Right kidney (tissue), 1 donor: ENCODE measurements at regions not wholly inside any gene's neighbourhood (a gene's known extent, or its start where the extent isn't known, plus 50 kb on each side); places are given as distances from the start of the nearest gene placed in this dataset.
"Not testable (repeated sequence)": the region's sequence is repeated elsewhere in the genome, so short reads cannot be mapped to it uniquely, and the experiment has no call there.

Experiments used
- DNase-seq: peaks from one replicate; pipeline ENCODE4 v3.0.0-alpha.2; 2016

DNA sequence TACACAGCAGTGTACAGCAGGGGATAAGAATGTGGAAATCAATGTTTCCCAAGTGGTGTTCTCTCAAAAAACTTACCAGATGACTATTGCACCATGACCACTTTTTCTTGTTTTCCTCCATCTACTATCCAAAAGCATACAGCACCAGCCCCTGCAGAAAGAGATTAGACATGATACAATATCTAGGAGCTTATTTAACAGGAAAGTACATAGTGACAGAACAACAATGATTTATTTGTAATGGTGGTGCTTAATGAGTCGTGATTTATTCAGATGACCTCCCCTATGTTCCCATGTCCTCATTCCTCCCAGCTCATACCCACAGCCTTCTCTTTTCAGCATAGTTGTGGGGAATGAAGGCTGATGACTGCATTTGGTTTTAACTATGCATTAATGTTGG lies 413.6 kb downstream of the BTG1 start:
- no peak for DNase-seq

DNA sequence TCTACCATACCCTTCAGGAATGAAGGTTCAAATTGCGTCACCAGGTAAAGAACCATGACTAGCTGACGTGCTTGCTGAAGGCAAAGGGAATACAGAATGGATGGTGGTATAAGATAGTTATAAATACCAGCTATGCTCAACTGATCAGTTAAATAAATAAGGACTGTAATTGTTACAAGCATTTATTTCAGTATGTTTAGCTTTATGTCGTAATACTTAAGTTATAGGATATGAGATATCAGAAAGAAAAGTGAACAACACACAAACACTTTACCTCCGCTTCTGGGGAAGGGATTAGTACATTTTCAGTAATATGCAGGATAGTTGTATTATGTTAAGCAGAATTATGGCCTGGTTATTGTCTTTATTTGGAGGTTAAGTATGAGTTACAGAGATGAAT lies 416.1 kb downstream of the BTG1 start:
- no peak for DNase-seq

DNA sequence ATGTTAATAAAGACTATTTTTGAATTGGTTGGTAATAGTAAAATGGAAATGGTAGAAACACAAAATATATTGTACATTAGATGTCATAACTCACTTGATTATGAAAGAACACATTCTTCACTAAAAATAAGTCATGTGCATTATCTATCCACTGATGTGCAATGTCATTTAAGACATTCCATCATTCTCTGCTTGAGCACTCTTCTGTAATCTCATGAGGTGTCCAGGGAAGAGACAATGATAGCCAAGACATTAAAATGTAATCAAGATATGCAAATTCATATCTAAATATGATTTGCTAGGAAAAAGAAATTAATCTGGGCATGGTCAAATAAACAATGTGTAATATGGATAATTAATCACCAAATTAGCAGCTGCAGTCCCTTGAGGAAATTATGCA lies 422.5 kb downstream of the BTG1 start:
- DNase-seq, result no peak

DNA sequence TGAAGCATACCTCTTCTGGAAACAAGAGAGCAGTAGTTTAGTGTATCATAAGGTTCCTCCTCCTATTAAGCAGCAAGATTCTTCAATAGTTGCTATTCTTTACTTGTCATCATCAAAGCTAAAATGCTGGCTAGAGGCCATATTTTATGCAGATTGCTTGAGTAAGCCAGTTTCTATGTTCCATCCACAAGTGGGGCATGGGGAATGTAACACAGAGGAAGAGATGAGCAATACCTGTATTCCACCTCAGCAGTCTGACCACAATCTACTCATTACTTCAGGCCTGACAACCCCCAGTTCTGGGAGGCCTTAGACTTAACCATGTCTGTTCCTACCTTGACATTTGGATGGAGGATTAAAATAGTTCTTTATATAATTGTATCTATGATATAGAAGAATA lies 423.6 kb downstream of the BTG1 start:
- DNase-seq, result no peak

DNA sequence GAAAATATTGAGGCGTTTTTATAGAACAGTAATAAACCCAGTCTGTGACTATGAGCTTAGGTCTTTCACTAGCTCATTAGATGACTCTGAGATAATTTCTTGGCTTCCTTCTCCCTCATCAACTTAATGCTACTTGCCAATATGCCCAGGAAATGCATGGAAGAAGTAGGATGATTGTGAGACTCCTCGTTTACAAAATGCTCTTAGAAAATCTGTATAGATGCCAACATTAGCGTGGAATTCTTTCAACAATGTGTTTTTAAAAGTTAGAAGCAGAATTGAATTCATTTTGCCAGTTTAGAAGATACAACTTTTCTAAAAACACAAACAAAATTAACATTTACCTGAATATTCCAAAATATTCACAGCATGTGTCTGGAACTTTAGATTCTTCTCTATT lies 424.6 kb downstream of the BTG1 start:
- no peak for DNase-seq

DNA sequence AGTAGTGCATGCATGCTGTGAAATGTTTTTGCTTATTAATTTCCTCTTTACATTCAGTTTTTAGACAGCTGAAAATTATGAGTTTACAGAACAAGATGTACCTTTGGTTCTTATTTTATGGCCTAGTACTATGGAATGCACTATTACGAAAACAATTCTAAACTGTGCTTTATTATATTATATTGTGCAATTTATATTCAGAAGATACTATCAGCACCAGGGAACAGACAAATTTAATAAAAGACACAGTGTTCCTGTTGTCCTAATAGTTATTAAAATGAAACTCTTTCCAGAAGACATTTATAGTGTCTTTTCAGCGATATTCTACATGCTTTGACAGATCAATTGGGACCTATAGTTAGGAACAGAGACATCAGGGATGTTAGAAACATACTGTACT lies 427.3 kb downstream of the BTG1 start:
- DNase-seq, result no peak

DNA sequence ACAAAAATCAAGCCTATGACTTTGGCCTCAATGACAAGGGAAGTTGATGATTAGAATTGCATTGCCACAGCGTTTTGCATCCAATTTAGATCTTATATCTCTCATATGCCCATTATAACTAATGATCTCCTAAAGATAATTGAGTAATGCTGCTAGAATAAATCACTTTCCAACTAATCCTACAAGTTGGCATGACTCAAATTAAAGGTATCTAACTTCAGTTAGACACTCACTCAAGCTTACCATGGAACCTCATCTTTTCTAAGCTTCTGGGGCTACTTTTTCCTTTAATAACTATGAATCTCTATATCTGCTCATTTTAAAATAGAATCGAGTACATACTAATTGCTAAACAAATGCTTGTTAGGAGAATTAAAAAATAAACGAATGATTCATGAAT lies 427.8 kb downstream of the BTG1 start:
- DNase-seq, result no peak

DNA sequence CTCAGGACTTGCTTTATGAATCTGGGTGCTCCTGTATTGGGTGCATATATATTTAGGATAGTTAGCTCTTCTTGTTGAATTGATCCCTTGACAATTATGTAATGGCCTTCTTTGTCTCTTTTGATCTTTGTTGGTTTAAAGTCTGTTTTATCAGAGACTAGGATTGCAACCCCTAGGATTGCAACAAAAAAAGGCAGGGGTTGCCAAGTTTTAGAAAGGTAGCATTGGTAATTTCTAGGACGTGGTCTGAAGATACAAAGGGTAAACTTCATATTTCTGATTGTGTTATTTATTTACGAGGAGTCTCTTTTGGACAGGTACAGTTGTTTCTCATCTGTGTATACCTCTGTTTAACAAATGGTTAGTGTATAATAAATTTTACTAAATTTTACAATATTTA lies 433.7 kb downstream of the BTG1 start:
- not testable (repeated sequence) for DNase-seq

DNA sequence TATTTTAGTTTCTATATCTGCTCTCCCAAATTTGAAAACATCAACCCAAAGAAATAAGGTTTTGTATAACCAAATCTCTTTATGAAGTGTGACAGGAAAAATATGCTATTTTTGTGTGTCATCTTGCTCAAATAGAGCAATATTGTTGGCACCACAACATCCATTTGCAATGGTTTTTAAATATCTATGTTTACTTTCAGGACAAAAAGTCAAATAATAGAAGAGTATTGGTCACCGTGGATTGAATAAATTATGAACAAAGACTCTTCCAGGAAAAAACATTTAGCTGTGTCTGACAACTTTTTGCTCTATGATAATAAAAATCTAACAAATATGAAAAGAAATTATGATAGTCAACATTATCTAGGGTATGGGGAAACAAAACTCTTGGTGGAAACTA lies 439.2 kb downstream of the BTG1 start:
- DNase-seq, result no peak

DNA sequence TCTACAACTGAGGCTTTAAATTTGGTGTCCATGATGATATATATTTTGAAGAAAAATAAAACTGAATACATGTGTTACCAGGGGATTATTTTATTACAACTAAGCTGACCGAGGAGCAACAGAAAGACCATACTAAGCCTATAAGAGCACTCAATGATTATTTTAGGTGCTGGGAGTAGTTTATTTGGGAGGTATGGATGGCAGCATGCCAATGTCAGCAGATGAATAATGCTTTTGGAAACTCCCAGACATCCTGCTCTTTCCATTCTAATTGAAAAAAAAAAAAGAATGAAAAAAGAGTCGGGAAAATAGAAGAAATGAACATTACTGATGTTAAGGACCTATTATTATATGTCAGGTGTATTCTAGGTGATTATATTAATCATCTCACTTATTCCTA lies 441.2 kb downstream of the BTG1 start:
- DNase-seq, result no peak

DNA sequence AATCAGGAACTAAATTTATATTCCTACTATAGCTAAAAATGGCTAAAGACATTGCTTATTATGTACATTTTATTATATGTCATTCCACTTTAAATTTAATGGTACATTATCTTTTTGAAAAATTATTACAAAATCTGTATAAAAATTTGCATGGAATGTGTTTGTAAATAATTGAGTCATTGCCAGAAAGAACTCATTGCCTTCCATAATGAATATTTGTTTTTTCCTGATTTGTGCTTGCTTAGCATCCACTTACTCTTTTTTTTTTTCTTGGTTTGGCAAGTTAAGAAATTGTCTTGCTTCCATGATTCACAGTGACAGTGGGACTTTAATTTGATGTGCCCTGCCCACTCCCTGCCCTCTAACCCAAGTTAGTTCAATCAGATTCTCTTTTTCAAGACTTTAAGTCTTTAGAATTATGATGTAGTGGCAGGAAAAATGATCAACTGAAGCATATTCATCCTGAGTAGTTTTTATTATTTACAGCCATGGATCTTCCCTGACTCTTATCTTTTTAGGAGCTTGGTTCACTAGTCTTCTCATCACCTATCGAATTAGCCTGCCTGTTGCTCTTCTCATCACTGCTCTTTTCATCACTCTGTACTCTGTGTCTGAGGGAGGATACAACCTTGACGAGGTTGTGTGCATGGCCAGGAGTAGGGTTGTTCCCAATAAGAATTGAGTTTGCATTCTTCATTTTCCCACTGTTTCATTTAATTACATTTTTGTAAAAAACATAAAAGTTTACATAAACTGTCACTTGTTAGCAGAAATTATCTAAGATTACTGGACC lies 442.0 kb downstream of the BTG1 start:
- DNase-seq, result no peak

DNA sequence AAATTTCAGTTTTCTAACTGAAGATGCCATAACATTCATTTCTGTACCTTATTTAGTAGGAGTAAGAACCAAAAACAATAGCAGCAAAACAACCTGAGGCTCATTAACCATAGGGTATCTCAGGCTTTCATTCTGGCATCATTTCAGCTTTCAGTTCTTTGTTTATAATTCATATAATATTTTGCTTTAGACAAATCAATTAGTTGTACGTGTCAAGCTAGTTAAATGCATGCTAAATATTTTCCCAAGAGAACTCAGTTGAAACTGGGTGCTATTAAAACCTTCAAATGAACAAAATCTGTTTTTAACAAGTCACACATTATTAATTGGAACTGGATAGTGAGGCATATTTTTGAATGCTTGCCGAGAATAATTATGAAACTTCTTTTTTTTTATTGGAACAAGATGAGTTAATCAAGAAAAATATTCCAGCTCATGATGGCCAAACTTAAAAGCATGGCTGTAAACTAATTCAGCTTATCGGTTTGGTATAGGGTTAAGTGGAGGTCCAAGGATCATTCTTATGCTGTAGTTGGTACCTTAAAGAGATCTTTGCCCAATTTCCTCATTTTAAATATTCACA lies 442.7 kb downstream of the BTG1 start:
- DNase-seq, result no peak

DNA sequence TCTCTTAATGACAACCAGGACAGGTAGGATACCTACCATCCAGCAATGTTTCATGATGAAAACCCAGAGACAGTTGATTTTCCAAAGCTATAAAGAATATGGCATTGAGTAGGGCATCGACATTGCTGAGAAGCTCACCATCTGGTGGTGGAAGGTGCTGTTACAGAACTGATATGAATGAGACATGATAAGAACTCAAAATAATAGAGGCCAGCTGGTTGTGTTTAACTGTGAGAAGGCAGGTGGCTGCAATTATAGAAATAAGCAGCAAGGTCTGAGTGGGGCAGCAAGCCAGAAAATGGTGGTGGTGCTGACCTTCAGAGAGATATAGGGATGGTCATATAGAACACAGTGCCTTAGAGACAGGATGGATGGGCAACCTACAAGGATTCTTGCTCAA lies 449.7 kb downstream of the BTG1 start:
- no peak for DNase-seq

DNA sequence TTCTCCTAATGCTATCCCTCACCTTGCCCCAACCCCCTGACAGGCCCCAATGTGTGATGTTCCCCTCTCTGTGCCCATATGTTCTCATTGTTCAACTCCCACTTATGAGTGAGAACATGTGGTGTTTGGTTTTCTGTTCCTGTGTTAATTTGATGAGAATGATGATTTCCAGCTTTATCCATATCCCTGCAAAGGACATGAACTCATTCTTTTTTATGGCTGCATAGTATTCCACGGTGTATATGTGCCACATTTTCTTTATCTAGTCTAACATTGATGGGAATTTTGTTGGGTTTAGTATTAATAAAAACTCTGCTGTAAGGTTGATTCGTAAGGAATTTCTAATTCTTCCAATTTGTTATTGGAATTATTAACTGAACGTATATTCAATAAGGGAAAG lies 450.2 kb downstream of the BTG1 start:
- not testable (repeated sequence) for DNase-seq

DNA sequence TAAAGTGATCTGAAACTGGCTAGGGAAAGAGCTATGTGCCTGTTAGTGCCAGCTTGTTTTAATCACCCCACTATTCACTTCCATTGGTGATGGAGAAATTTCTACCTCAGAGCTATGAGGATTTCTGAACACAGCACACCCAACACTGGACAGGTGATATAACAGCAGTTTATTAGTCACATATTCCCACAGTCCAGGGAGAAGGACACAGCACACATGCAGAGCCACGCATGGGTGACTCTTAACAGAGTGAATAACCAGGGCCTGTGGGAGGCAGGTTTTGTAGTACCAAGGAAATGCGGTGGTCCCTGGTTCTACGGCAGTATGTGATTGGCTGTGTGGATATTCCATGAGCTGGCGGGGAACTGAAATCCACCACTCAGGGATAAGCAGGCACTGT lies 455.1 kb downstream of the BTG1 start:
- DNase-seq, result no peak

DNA sequence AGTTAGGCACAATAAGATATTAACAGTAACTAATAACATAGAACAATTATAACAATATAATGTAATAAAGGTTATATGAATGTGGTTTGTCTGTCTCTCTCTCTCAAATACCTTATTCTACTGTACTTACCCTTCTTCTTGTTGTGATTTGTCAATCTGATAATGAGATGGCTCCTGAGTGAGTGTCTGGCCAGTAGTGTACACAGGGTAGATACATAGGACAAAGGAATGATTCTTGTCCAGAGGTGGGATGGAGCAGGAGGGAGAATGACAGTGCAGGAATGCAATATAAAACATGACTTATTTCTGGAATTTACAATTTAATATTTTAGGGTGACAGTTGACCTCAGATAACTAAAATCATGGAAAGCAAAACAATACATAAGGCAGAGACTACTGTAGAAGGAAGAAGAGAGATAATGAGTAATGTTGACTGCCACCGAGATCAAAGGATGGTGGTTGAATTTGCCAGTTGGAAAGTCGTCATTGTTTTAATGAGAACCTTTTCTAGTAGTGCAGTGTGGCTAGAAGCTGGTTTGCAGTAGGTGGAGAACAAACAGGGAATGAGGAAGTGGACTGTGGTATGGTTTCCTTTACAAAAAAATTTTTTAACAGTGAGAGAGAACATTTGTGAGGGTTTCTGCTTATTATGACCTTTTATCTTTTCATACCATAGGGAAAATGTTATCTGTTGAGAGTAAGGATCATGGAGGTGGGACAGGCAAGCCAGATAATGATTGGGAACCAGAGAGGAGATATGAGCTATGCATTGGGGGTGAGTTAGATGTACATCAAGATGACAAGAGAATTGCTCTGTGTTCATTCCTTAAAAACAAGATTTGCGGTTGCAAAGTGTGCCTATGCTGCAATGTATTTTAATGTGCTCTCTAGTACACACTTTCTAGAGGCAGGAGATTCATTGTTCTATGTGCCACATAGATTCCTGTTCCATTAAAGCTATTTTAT lies 458.3 kb downstream of the BTG1 start:
- no peak for DNase-seq

DNA sequence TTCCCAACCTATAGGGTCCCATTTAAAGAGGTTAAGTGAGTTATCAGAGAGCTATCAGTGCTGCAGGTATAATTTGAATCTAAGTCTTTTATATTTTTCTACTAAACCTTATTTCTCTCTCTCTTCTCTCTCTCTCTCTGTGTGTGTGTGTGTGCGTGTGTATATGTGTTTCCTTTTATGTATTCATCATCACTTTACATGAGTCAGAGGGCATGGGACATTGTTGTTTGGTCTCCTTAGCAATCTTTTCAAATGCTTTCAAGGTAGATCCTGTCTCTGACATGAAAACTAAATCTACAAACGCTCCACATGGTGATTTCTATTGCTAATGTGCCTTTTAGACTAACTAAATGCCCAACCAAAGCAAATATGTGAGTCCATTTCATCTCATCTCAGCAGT lies 459.7 kb downstream of the BTG1 start:
- DNase-seq, result no peak

DNA sequence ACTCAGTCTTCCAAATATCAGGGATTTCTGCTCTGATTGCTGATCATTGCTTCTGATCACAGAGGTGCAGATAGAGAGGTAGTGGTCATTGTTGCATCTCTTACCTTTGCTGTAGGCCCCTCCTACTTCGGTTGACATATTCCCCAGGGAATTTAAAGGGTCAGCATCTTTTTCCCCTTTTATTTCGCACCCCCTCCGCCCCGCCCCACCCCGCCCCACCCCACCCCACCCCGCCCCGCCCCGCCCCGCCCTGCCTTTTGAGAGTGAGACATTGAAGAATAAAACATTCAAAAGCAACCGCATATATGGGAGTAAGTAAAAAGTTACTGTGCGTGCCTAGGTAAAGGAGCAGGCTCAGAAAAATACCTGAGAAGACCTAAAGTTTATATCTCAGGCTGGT lies 463.9 kb downstream of the BTG1 start:
- DNase-seq, result no peak

DNA sequence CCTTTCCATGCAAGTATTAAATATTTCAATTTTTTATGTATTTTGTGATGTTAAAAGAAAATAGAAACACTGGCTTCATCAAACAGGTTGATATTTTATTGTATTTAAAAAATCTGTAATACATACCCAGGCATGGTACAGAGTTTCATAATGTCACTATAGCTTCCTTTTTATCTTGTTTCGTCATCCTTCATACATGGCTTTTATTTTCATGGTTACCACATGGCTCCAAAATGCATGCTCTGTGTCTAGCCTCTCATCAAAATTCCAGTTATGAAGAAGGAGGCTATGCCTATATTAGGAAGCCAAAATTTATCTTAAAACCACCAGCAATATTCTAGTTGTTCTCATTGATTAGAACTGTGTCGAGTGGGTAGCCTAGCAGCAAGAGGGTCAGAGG lies 464.8 kb downstream of the BTG1 start:
- DNase-seq, result no peak

DNA sequence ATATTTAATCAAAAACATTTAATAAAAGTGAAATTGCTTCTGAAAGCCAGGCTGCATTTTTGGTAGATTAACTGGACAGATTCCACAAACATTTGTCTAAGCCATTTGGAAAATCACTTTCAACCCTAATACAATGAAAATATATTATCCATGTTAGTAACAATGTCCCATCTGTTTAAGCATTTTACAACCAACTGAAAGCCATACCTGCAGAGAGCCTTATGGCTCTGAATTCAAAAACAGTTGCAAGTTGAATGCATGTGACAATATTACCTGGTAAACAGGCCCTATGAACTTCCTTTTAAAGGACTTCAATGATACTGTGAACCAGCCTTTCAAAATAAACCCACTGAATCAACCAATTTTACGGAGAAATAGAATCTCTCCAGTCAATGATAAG lies 468.1 kb downstream of the BTG1 start:
- no peak for DNase-seq

DNA sequence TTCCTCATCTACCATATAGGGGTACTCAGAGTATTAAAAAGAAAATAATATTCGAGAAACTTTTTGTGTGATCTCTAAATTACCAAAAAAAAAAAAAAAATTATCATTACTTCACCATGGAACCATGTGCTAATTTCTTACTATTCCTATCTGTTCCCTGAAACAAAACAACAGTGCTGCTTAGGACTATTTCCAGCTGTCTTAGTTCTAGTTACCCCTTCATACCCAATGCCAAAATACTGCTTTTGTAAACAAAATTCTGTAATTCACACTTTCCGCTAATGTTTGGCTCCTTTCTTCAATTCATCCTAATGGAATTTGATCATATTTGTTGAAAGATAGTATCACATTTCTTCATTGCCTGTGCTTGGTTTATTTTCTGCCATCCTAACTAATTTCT lies 470.2 kb downstream of the BTG1 start:
- DNase-seq, result no peak

DNA sequence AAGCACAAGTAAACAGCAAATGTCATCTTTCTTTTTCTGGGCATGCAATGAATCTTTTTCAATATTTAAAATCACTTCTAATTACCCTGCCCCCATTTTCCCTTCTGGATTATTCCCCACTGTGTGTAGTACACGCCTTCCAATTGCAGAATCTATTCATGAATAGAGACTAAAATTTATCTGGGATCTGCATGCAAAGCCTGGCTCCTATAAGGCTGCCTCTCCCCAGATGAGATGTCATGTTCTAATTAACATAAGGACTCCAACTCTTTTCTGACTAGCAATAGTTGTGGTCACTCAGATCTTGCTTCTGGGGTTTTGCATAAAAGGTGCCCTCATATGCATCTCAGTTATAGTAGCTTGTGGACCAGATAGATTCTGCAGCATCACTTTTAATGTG lies 473.5 kb downstream of the BTG1 start:
- DNase-seq, result no peak

DNA sequence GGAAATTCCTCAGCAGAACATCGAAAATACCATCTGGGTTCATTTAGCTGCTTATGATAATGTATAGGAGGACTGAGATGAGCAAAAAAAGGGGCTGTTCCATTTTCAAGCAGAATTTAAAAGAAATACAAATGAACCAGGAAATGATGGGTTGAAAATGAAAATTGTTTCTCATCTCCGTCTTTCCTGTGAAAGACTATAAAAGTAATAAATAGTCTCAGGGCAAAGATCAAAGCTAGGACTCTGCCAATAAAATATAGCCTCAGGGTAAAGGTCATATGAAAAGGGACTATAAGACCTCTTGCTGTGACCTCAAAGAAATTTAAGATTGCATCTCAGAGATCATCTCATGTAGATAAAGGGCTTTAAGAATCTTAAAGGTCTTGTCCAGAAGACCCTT lies 478.0 kb downstream of the BTG1 start:
- DNase-seq, result no peak
